Osteoblast (primary cell): ENCODE measurements at regions not wholly inside any gene's neighbourhood (a gene's known extent, or its start where the extent isn't known, plus 50 kb on each side); places are given as distances from the start of the nearest gene placed in this dataset.
"Not testable (repeated sequence)": the region's sequence is repeated elsewhere in the genome, so short reads cannot be mapped to it uniquely, and the experiment has no call there.

ENCODE experiments used
- DNase-seq: peaks from one replicate; pipeline ENCODE4 v3.0.0; 2011; ENCODE audit warnings: low spot score, mixed read lengths; ENCODE audit not compliant: insufficient read length; ENCODE audit errors: missing footprints
- H2AFZ ChIP-seq: 2 replicates; pipeline ENCODE4 v1.6.0; 2011; ENCODE audit warnings: mild to moderate bottlenecking, low read length
- H3K27ac ChIP-seq: 2 replicates; pipeline ENCODE4 v1.5.1; 2011; ENCODE audit warnings: mild to moderate bottlenecking, low read depth, low read length, moderate library complexity
- H3K27me3 ChIP-seq: 2 replicates; pipeline ENCODE4 v1.6.0; 2012; ENCODE audit warnings: mild to moderate bottlenecking, control low read depth, inconsistent platforms, low read length, moderate library complexity; ENCODE audit not compliant: insufficient read depth
- H3K36me3 ChIP-seq: 2 replicates; pipeline ENCODE4 v1.5.1; 2011; ENCODE audit warnings: mild to moderate bottlenecking, low read length, control low read depth, moderate library complexity; ENCODE audit not compliant: insufficient read depth
- H3K4me1 ChIP-seq: 2 replicates; pipeline ENCODE4 v1.5.1; 2011; ENCODE audit warnings: mild to moderate bottlenecking, low read length, control low read depth, moderate library complexity; ENCODE audit not compliant: insufficient read depth
- H3K4me2 ChIP-seq: 2 replicates; pipeline ENCODE4 v1.6.0; 2011; ENCODE audit warnings: mild to moderate bottlenecking, low read length; ENCODE audit not compliant: insufficient read depth
- H3K4me3 ChIP-seq: fragments of 200-600 bp; sonication (generic); 3 replicates; pipeline ENCODE4 v1.5.1; 2012; ENCODE audit warnings: mild to moderate bottlenecking, low read length, inconsistent platforms; ENCODE audit not compliant: insufficient read depth
- H3K79me2 ChIP-seq: 2 replicates; pipeline ENCODE4 v1.6.0; 2012; ENCODE audit warnings: mild to moderate bottlenecking, low read length, control low read depth, inconsistent platforms; ENCODE audit not compliant: insufficient read depth
- H3K9me3 ChIP-seq: 2 replicates; pipeline ENCODE4 v1.5.1; 2011; ENCODE audit warnings: low read depth, low read length, control low read depth
- H4K20me1 ChIP-seq: 2 replicates; pipeline ENCODE4 v1.6.0; 2012; ENCODE audit warnings: mild to moderate bottlenecking, low read length, control low read depth; ENCODE audit not compliant: insufficient read depth
- CTCF ChIP-seq: IDR thresholded peaks from 2 replicates; pipeline ENCODE4 v1.5.1; 2011; ENCODE audit warnings: mild to moderate bottlenecking, low read depth, low read length, moderate library complexity; ENCODE audit errors: extremely low read depth

GRCh38 chr18:25494888-25495287, 142.9 kb upstream of the ZNF521 start:
- Histone ChIP-seq H4K20me1 (no peaks in the 10 kb centered on the region), H3K27ac (no peak overlapping the region), H3K4me1 (no peaks in the 10 kb centered on the region), H3K9me3 (no peaks in the 10 kb centered on the region), H3K79me2 (no peaks in the 10 kb centered on the region), H3K36me3 (no peaks in the 10 kb centered on the region), H3K27me3 (no peaks in the 10 kb centered on the region), H3K4me3 (no peak overlapping the region), H3K4me2 (no peak overlapping the region), H2AFZ (no peak overlapping the region)
- DNase-seq: no peak
- TF ChIP-seq CTCF: no peak

- no peak for DNase-seq
- H3K4me1 ChIP-seq: no peaks in the 10 kb centered on the region
- H3K4me3 ChIP-seq: no peak overlapping the region
- H4K20me1 ChIP-seq: no peaks in the 10 kb centered on the region
- TF ChIP-seq CTCF: no peak
- H3K79me2 ChIP-seq: no peaks in the 10 kb centered on the region
- no peak overlapping the region for H3K4me2 ChIP-seq
- no peaks in the 10 kb centered on the region for H3K27me3 ChIP-seq
- H3K9me3 ChIP-seq: no peaks in the 10 kb centered on the region
- H2AFZ ChIP-seq: no peak overlapping the region
- H3K27ac ChIP-seq: no peak overlapping the region
- H3K36me3 ChIP-seq: no peaks in the 10 kb centered on the region
Observed at GRCh38 chr18:25493401-25493800, 141.4 kb upstream of the ZNF521 start.

- no peaks in the 10 kb centered on the region for H3K36me3 ChIP-seq
- no peaks in the 10 kb centered on the region for H3K9me3 ChIP-seq
- no peak for TF ChIP-seq CTCF
- no peaks in the 10 kb centered on the region for H3K4me1 ChIP-seq
- H4K20me1 ChIP-seq: no peaks in the 10 kb centered on the region
- H3K4me3 ChIP-seq: no peak overlapping the region
- no peak overlapping the region for H3K4me2 ChIP-seq
- H3K79me2 ChIP-seq: no peaks in the 10 kb centered on the region
- H2AFZ ChIP-seq: no peak overlapping the region
- no peak for DNase-seq
- H3K27ac ChIP-seq: no peak overlapping the region
- no peaks in the 10 kb centered on the region for H3K27me3 ChIP-seq
Observed at GRCh38 chr18:25490316-25490715, 138.3 kb upstream of the ZNF521 start.

- TF ChIP-seq CTCF: no peak
- Histone ChIP-seq H2AFZ (no peak overlapping the region), H3K79me2 (no peaks in the 10 kb centered on the region), H3K4me1 (no peaks in the 10 kb centered on the region), H3K36me3 (no peaks in the 10 kb centered on the region), H3K4me3 (no peak overlapping the region), H3K27me3 (no peaks in the 10 kb centered on the region), H3K27ac (no peak overlapping the region), H3K9me3 (no peaks in the 10 kb centered on the region), H3K4me2 (no peak overlapping the region), H4K20me1 (no peaks in the 10 kb centered on the region)
- no peak for DNase-seq
Observed at GRCh38 chr18:25473008-25473407, 121.0 kb upstream of the ZNF521 start.

- not testable (repeated sequence) for H3K36me3 ChIP-seq, H3K4me3 ChIP-seq, H3K4me1 ChIP-seq, H2AFZ ChIP-seq, H3K27ac ChIP-seq, DNase-seq, H3K4me2 ChIP-seq, H4K20me1 ChIP-seq, H3K27me3 ChIP-seq, H3K9me3 ChIP-seq, H3K79me2 ChIP-seq
Observed at GRCh38 chr18:25470756-25471524, 119.0 kb upstream of the ZNF521 start.
